Esophagus muscularis mucosa (tissue), 3 donors: ENCODE measurements at regions not wholly inside any gene's neighbourhood (a gene's known extent, or its start where the extent isn't known, plus 50 kb on each side); places are given as distances from the start of the nearest gene placed in this dataset.

ENCODE experiments used
- CTCF ChIP-seq, 3 experiments: fragments of 200-600 bp in 2 of 3; fragments of 450-650 bp in 1 of 3; sonication (generic) in 2 of 3; IDR thresholded peaks; one replicate each; pipeline ENCODE4 v1.5.1; 2017 to 2019; ENCODE audit warnings: antibody characterized with exemption in 3 of 3, mild to moderate bottlenecking in 2 of 3, moderate library complexity in 1 of 3
- POLR2A ChIP-seq: fragments of 450-650 bp; IDR thresholded peaks from one replicate; pipeline ENCODE4 v1.6.1; 2017; ENCODE audit warnings: antibody characterized with exemption, moderate library complexity, mild to moderate bottlenecking, low read depth
- POLR2AphosphoS5 ChIP-seq, 2 donors: sonication (generic); formaldehyde crosslinking; IDR thresholded peaks; one replicate each; pipeline ENCODE4 v1.6.1; 2017; ENCODE audit warnings: antibody characterized with exemption in 2 of 2

GRCh38 chr19:56916528-56916927 is 76.0 kb upstream of the PEG3 start:
- TF ChIP-seq CTCF (IDR thresholded peaks at IDR 0.05) (no peak), POLR2A (no peak), POLR2AphosphoS5 (IDR thresholded peaks at IDR 0.05) (no peak)
